GM21423 (cell line): ENCODE measurements at regions not wholly inside any gene's neighbourhood (a gene's known extent, or its start where the extent isn't known, plus 50 kb on each side); places are given as distances from the start of the nearest gene placed in this dataset.
"Not testable (repeated sequence)": the region's sequence is repeated elsewhere in the genome, so short reads cannot be mapped to it uniquely, and the experiment has no call there.

Source experiments
- ATAC-seq: cut with Tn5 transposase; IDR thresholded peaks from one replicate; pipeline ENCODE4 v1.9.1; 2021; ENCODE audit warnings: mild to moderate bottlenecking, moderate library complexity; ENCODE audit not compliant: unreplicated experiment

- ATAC-seq = no peak
These were observed 165.9 kb upstream of the ARHGAP5 start for GRCh38 chr14:31911160-31911559.

GRCh38 chr14:31913370-31913769, 163.7 kb upstream of the ARHGAP5 start:
- no peak for ATAC-seq

GRCh38 chr14:31918289-31918688, 158.8 kb upstream of the ARHGAP5 start:
- not testable (repeated sequence) for ATAC-seq

- no peak for ATAC-seq
These were observed 157.1 kb upstream of the ARHGAP5 start for GRCh38 chr14:31920001-31920400.

- ATAC-seq = no peak
These were observed 156.0 kb upstream of the ARHGAP5 start for GRCh38 chr14:31920989-31921650.

DNA sequence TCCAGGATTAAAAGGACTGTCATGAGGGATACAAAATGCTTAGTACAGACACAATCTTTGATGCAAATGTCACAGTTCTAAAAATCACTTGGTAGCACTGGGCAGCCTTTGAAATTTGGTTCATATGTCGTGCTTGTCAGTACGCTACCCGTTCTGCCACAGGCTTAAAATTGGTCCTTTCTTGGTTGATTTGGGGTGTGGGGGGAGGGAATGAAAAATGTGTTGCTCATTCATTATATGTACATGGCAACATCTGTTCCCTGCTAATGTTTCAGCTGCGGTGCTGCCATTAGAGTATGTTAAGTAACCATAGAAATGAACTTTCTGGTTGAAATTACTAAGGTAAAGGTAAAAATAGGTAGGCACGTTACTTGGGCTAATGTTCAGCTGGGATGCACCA, 155.4 kb upstream of the ARHGAP5 start:
- ATAC-seq = no peak

- ATAC-seq = peak; percentile 45
These were observed 151.0 kb upstream of the ARHGAP5 start for GRCh38 chr14:31926123-31926522.

DNA sequence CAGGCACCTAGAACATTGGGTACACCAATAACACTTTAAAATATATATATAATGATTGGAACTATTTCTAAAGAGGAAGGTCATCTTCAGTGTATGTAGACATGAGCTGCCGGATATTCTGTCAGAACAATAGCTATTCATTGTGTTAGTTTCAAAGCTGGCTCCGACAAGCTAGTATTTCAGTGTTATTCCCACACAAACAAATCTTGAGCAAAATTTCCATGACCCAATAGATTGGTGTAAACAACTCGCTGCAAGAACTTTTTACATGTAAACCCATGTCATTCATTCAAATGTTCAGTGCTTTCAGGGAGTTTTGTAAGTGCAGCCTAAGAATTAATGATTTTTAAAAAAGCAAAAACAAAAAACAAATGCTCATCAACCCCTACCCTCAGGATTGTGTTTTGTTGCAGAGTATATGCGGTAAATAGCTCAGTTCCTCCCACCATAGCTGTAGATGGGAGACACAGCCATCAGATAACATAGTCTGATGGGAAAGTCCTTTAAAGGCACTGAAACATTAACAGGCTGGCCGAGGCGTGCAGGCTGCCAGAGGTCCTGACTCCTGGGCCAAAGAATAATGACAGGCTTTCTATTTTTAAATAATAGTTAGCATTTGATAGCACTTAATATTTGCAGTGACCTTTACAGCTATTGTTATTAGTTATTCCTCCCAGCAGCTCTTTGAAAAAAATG, 150.3 kb upstream of the ARHGAP5 start:
- ATAC-seq = no peak

GRCh38 chr14:31927348-31927832, 149.7 kb upstream of the ARHGAP5 start:
- no peak for ATAC-seq

- ATAC-seq = no peak
These were observed 147.0 kb upstream of the ARHGAP5 start for GRCh38 chr14:31930070-31930469.

- no peak for ATAC-seq
These were observed 146.4 kb upstream of the ARHGAP5 start for GRCh38 chr14:31930493-31931240.

DNA sequence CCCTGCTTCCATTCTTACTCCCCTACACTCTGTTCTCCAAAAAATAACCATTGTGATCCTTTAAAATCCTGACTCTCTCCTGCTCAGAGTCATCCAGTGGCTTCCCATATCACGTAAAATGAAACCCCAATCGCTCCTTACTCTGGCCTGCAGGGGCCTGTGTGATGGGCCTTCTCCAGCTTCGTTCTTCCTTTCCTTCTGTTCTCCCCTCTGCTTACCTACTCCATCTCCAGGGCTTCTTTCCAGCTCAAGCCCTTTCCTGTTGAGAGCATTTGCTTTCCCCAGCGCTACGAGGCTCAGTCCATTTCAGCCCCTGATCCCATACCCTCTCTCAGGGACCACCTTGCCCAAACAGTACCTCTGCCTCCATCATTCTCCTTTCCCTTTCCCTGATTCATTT, 144.4 kb upstream of the ARHGAP5 start:
- ATAC-seq = no peak

DNA sequence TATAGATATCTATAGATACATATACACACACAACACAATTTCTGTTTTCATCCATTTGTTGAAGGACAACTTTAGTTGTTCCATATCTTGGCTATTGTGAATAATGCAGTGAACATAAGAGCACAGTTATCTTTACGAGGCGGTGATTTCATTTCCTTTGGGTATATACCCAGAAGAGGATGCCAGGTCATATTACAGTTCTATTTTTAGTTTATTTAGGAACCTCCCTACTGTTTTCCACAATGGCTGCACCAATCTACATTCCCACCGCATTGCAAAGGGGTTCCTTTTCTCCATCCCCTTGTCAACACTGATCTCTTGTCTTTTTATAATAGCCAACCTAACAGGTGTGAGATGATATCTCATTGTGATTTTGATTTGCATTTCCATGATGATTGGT, 143.4 kb upstream of the ARHGAP5 start:
- no peak for ATAC-seq

- no peak for ATAC-seq
These were observed 142.3 kb upstream of the ARHGAP5 start for GRCh38 chr14:31934767-31935266.

DNA sequence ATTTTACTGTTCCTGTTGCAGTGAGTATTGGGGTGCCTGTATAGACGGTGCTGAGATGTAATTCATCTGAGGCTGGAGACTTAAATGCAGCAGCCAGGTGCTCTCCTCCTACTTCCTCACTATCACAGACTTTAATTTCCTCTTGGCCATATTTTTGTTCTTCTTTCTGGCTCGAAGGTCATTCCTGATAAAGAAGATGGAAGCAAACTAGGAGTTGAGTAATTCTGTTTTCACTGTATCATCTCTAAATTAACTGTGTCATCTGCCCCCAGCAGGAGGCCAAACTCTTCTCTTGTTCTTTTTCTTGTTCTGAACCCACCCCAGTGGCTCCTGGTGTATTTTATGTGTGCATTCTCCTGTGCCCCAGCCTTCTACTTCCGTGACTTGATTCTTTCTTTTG, 141.7 kb upstream of the ARHGAP5 start:
- ATAC-seq = no peak

- ATAC-seq = no peak
These were observed 141.0 kb upstream of the ARHGAP5 start for GRCh38 chr14:31936115-31936514.

DNA sequence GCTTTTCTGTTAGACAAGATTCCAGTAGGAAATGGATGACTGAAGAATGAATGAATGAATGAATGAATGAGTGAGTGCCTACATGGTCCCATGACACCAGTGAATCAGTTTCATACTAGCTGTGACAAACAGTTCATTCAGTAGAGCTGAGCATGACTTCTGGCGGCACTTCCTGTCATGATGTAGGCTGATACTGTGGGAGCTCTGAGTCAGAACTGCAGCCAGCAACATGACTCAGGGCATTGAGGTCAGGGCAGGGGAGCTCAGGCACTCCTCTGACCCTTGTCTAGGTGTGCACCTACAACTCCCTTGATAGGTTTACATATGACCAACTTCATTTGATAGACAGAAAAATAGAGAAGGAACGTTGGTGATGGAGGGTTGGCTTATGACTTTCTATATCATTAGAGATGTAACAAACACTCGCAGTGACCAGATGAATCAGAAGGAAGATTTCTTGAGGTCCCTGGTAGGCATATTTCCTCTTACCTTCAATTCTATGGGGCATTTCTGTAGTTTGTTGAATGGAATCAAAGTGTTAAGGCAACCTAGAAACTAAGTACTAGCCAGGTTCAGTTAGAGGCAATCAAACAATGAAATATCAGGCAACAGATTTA, 139.3 kb upstream of the ARHGAP5 start:
- ATAC-seq = peak; percentile 100

DNA sequence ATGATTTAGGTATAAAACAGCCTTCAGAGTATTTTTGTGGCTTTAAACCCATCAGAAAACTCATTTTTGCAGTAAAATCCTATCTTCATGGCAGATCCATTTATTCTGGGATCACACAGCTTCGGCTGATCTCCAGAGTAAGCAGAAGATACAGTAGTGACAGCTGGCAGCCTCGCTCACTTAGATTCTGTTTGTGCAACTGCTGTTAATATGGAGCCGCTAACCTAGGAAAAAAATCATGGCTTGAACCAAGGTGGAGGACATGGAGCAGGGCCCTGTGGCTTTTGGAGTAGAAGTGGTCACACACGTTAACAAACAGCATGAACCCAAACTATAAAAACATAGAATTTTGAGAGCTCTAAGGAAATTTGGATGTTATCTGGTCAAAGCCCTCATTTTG, 137.2 kb upstream of the ARHGAP5 start:
- no peak for ATAC-seq

GRCh38 chr14:31941487-31941886, 135.6 kb upstream of the ARHGAP5 start:
- ATAC-seq = no peak

GRCh38 chr14:31942166-31942841, 134.8 kb upstream of the ARHGAP5 start:
- no peak for ATAC-seq
